ENCODE measurements at regions not wholly inside any gene's neighbourhood (a gene's known extent, or its start where the extent isn't known, plus 50 kb on each side); places are given as distances from the start of the nearest gene placed in this dataset.
"Not testable (repeated sequence)": the region's sequence is repeated elsewhere in the genome, so short reads cannot be mapped to it uniquely, and the experiment has no call there.

GRCh38 chr14:106010783-106011182 lies 484.4 kb downstream of the TMEM121 start:
- H3K4me3 ChIP-seq: no peak overlapping the region
- no peaks in the 10 kb centered on the region for H3K4me1 ChIP-seq
- TF ChIP-seq CTCF (IDR thresholded peaks at IDR 0.05) (no peak), POLR2A (IDR thresholded peaks at IDR 0.05) (no peak)
- no peak for DNase-seq
- no peaks in the 10 kb centered on the region for H3K9me3 ChIP-seq
- intact Hi-C loops (cut with DNase I): no loop called here
- ATAC-seq: no peak
- no peaks in the 10 kb centered on the region for H3K36me3 ChIP-seq
- H3K27me3 ChIP-seq: peaks cover 0 to 47% (median 6%) of the 10 kb centered on the region in 9 donors
- no peak overlapping the region for H3K27ac ChIP-seq
- WGBS, 4 donors: 44 to 58% (median 52%) methylated on average over 4 of the region's 4 CpGs

GRCh38 chr14:106011631-106012360 lies 485.4 kb downstream of the TMEM121 start:
- H3K4me1 ChIP-seq; H3K27ac ChIP-seq; ATAC-seq; intact Hi-C loops (cut with DNase I); H3K36me3 ChIP-seq; H3K9me3 ChIP-seq; H3K4me3 ChIP-seq: not testable (repeated sequence)
- peak; percentile 7 to 64 (median 32) for TF ChIP-seq CTCF (IDR thresholded peaks at IDR 0.05)
- DNase-seq: peak in 3 of 5 donors; percentile 27 to 81 (median 54)
- H3K27me3 ChIP-seq: peaks cover 0 to 51% (median 9%) of the 10 kb centered on the region in 9 donors
- WGBS, 4 donors: 33 to 58% (median 50%) methylated on average over 16 to 22 of the region's 22 CpGs

GRCh38 chr14:106012361-106012725 lies 486.0 kb downstream of the TMEM121 start:
- H3K4me3 ChIP-seq; H3K27ac ChIP-seq; intact Hi-C loops (cut with DNase I); H3K4me1 ChIP-seq; DNase-seq; H3K36me3 ChIP-seq; H3K9me3 ChIP-seq; ATAC-seq: not testable (repeated sequence)
- H3K27me3 ChIP-seq: peaks cover 0 to 51% (median 9%) of the 10 kb centered on the region in 9 donors
- WGBS, 4 donors: 57 to 78% (median 66%) methylated on average over 3 of the region's 3 CpGs

- H3K27me3 ChIP-seq: peaks cover 0 to 40% (median 9%) of the 10 kb centered on the region in 9 donors
- no peaks in the 10 kb centered on the region for H3K36me3 ChIP-seq
- H3K27ac ChIP-seq: no peak overlapping the region
- TF ChIP-seq POLR2A (IDR thresholded peaks at IDR 0.05) (no peak), CTCF (IDR thresholded peaks at IDR 0.05) (no peak)
- ATAC-seq (no peak), DNase-seq (no peak)
- no peak overlapping the region for H3K4me3 ChIP-seq
- H3K4me1 ChIP-seq: no peaks in the 10 kb centered on the region
- intact Hi-C loops (cut with DNase I): no loop called here
- 58 to 66% (median 59%) methylated on average over 6 of the region's 6 CpGs for WGBS, 4 donors
- H3K9me3 ChIP-seq: no peaks in the 10 kb centered on the region
These were observed 487.5 kb downstream of the TMEM121 start for GRCh38 chr14:106013879-106014376.

GRCh38 chr14:106017952-106018351 lies 491.6 kb downstream of the TMEM121 start:
- intact Hi-C loops (cut with DNase I); H3K27ac ChIP-seq; ATAC-seq; H3K9me3 ChIP-seq; H3K4me1 ChIP-seq; H3K4me3 ChIP-seq; DNase-seq; H3K36me3 ChIP-seq: not testable (repeated sequence)
- WGBS, 4 donors: 50 to 77% (median 56%) methylated on average over 3 of the region's 3 CpGs
- H3K27me3 ChIP-seq: peaks cover 0 to 30% (median 4%) of the 10 kb centered on the region in 9 donors

All from heart left ventricle (tissue), 16 donors.